NCI-H187 (cell line): ENCODE measurements at regions not wholly inside any gene's neighbourhood (a gene's known extent, or its start where the extent isn't known, plus 50 kb on each side); places are given as distances from the start of the nearest gene placed in this dataset.
"Not testable (repeated sequence)": the region's sequence is repeated elsewhere in the genome, so short reads cannot be mapped to it uniquely, and the experiment has no call there.

ENCODE experiments used
- DNase-seq, 2 experiments: peaks; one replicate each; lab custom pipeline; 2025; lab: John Stamatoyannopoulos, UW

GRCh38 chr4:183814461-183814860 is 90.6 kb upstream of the STOX2 start:
- DNase-seq = no peak

GRCh38 chr4:183816077-183816476 is 89.0 kb upstream of the STOX2 start:
- no peak for DNase-seq

GRCh38 chr4:183816882-183817509 is 88.1 kb upstream of the STOX2 start:
- no peak for DNase-seq

- DNase-seq = not testable (repeated sequence)
Observed at GRCh38 chr4:183818591-183818990, 86.5 kb upstream of the STOX2 start.

GRCh38 chr4:183821076-183821853 is 83.8 kb upstream of the STOX2 start:
- no peak for DNase-seq

- no peak for DNase-seq
Observed at GRCh38 chr4:183823434-183823833, 81.7 kb upstream of the STOX2 start.

GRCh38 chr4:183825346-183825745 is 79.8 kb upstream of the STOX2 start:
- DNase-seq = no peak

- no peak for DNase-seq
Observed at GRCh38 chr4:183826461-183826860, 78.6 kb upstream of the STOX2 start.

GRCh38 chr4:183828125-183828524 is 77.0 kb upstream of the STOX2 start:
- DNase-seq = no peak

- DNase-seq = no peak
Observed at GRCh38 chr4:183828839-183829238, 76.3 kb upstream of the STOX2 start.

- no peak for DNase-seq
Observed at GRCh38 chr4:183830438-183830985, 74.6 kb upstream of the STOX2 start.

GRCh38 chr4:183831026-183831446 is 74.1 kb upstream of the STOX2 start:
- DNase-seq = no peak

- no peak for DNase-seq
Observed at GRCh38 chr4:183831683-183832082, 73.4 kb upstream of the STOX2 start.

GRCh38 chr4:183832776-183833450 is 72.2 kb upstream of the STOX2 start:
- DNase-seq = no peak

GRCh38 chr4:183834252-183834651 is 70.9 kb upstream of the STOX2 start:
- no peak for DNase-seq

- DNase-seq = no peak
Observed at GRCh38 chr4:183837222-183837621, 67.9 kb upstream of the STOX2 start.

GRCh38 chr4:183838987-183839712 is 66.0 kb upstream of the STOX2 start:
- DNase-seq = no peak

GRCh38 chr4:183840311-183840710 is 64.8 kb upstream of the STOX2 start:
- no peak for DNase-seq

- DNase-seq = no peak
Observed at GRCh38 chr4:183841001-183841400, 64.1 kb upstream of the STOX2 start.

GRCh38 chr4:183842129-183842528 is 63.0 kb upstream of the STOX2 start:
- no peak for DNase-seq

- no peak for DNase-seq
Observed at GRCh38 chr4:183843248-183843671, 61.8 kb upstream of the STOX2 start.

- no peak for DNase-seq
Observed at GRCh38 chr4:183846951-183847350, 58.2 kb upstream of the STOX2 start.
